Astrocyte of the cerebellum (primary cell): ENCODE measurements at regions not wholly inside any gene's neighbourhood (a gene's known extent, or its start where the extent isn't known, plus 50 kb on each side); places are given as distances from the start of the nearest gene placed in this dataset.

Source experiments
- DNase-seq: peaks from one replicate; pipeline ENCODE4 v3.0.0-alpha.2; 2011; ENCODE audit warnings: low read depth
- H3K4me3 ChIP-seq: 2 replicates; pipeline ENCODE4 v1.5.1; 2011; ENCODE audit warnings: mild to moderate bottlenecking, low read depth, low read length, moderate library complexity
- in situ Hi-C: cut with HindIII; loops from 2 replicates; pipeline ENCODE4 v1.10.0; 2017; ENCODE audit warnings: low sequenced_read_pairs
- TF ChIP-seq, protein P1 (sequence below): IDR thresholded peaks from 2 replicates; pipeline ENCODE4 v1.5.1; 2012; ENCODE audit warnings: low read length, low read depth, moderate library complexity, mild to moderate bottlenecking; ENCODE audit errors: missing control alignments

DNA sequence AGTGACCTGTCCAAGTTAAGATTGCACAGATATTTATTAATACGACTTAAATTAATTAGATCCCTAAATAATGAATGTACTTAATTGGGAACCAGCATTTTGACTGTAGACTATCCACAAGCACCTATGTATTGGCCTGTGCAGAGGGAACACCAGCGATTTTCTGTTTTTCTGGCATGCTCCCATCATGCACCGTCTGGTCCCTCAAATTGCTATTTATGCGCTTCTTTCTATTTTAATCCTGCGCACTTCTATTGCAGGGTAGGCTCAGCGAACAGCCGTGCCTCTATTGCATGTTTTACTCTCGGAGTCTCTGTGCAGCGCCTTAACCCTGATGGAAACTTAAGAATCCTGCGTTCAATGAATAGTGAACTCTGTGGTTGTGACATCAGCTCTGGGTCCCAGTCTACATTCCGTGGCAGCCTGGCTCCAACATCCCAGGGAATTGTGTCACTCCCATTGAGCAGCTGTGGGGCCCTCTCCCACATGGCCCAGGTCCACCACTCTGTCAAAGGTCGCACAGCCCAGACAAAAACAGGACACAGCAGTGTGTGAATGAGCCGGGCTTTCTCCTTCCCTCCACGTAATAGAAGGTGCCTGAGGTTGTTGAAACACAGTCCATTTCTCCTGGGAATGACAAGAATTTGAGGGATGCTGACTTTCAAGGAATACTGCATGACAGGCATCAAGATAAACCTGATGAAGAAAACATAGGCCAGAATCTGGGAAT, 239.7 kb upstream of the KLF6 start:
- DNase-seq, result no peak
- TF ChIP-seq, protein P1, sequence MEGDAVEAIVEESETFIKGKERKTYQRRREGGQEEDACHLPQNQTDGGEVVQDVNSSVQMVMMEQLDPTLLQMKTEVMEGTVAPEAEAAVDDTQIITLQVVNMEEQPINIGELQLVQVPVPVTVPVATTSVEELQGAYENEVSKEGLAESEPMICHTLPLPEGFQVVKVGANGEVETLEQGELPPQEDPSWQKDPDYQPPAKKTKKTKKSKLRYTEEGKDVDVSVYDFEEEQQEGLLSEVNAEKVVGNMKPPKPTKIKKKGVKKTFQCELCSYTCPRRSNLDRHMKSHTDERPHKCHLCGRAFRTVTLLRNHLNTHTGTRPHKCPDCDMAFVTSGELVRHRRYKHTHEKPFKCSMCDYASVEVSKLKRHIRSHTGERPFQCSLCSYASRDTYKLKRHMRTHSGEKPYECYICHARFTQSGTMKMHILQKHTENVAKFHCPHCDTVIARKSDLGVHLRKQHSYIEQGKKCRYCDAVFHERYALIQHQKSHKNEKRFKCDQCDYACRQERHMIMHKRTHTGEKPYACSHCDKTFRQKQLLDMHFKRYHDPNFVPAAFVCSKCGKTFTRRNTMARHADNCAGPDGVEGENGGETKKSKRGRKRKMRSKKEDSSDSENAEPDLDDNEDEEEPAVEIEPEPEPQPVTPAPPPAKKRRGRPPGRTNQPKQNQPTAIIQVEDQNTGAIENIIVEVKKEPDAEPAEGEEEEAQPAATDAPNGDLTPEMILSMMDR, result no peak
- in situ Hi-C loops, result no loop called here
- no peak overlapping the region for H3K4me3 ChIP-seq

DNA sequence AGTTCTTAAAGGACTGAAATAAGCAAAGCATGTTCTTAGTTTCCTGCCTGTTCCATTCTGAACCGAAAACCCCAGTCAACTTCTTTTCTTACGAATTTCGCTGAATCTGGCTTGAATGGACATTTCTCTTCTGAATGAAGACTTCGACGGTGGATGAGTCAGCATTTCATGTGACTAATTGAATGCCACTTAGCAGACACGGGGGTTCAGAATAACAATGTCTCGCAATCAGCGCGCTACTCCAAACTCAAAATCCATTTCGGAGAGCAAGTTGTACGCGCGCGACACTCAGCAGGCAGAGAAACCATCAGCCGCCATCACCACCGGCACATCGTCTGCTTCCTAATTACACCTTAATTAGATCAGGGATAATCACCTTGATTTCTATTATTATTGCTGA, 239.0 kb upstream of the KLF6 start:
- DNase-seq, result no peak
- no peak overlapping the region for H3K4me3 ChIP-seq
- TF ChIP-seq, protein P1, result no peak
- in situ Hi-C loops, result no loop called here

DNA sequence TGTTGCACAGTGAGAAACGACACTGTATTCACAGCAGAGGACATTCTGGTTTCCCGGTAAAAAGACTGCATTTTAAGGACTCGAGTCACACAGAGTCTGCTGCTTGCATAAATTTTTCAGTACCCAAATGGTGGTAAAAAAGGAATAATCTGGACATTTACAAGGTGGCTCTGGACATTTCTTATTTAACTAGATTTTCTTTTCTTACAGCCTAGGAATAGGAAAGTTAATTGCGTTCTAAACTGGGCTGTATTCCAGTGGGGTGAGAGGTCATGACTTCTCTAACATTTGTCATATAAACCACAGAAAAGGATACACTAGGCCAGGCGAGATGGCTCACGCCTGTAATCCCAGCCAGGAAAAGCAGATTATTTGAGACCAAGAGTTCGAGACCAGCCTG, 237.5 kb upstream of the KLF6 start:
- in situ Hi-C loops, result no loop called here
- H3K4me3 ChIP-seq, result no peak overlapping the region
- DNase-seq, result no peak
- TF ChIP-seq, protein P1, result no peak

DNA sequence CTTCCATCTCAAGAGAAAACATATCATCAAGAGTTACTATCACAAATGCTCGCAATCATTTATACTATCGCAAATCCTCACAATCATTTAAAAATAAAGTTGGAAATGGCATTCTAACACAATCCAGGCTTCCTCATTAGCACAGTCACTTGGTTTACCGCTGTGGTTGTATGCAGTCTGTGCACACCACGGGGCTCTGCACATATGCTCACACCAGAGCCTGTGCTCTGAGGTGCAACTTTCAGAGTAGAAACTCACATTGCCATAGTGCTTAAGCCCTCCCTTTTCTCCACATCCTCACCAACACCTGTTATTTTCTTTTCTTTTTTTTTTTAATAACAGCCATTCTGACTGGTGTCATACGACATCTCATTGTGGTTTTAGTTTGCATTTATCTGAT, 235.6 kb upstream of the KLF6 start:
- H3K4me3 ChIP-seq, result no peak overlapping the region
- no peak for DNase-seq
- in situ Hi-C loops, result no loop called here
- TF ChIP-seq, protein P1, result no peak

DNA sequence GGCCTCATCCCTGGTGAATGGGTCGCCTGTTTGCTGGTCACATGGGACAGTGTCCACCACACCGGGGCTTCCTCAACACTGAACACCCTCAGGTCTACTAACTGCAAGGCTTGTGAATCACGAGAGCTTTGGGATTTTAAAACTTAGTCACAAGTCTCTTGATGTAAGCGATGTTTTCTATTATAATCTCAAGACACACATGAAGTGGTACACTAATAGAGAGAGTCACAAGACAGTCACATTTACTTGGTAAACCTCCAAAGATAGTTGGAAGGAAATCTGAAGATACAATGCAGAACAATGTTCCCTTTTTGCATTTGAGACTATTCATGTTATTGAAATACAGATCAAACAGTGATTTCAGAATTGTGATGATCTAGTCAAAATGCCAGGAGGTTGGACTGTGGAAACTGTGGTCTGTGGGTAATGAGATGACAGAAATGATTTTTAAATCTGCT, 233.1 kb upstream of the KLF6 start:
- DNase-seq, result no peak
- TF ChIP-seq, protein P1, result no peak
- in situ Hi-C loops, result no loop called here
- no peak overlapping the region for H3K4me3 ChIP-seq

DNA sequence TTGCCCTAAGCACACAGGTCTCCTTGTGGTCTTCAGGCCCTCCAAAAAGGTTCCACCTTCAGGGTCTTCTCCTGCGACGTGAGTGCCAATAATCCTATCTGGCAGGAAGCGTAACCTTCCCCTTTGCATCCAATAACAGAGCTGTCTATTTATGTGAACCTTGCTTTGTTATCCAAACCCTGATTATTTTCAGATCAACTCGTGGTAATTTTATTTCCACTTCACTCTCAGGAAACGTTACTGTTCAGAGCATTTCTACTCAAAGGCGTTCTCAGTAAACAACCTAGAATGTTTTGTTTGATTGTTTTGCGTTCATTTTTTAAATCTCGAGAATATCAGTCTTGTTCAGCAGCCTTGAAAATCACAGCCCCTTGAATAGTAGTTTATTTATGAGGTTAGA, 232.3 kb upstream of the KLF6 start:
- TF ChIP-seq, protein P1, result no peak
- H3K4me3 ChIP-seq, result no peak overlapping the region
- in situ Hi-C loops, result no loop called here
- DNase-seq, result no peak
